Neural progenitor cell (in vitro differentiated cells): ENCODE measurements at regions not wholly inside any gene's neighbourhood (a gene's known extent, or its start where the extent isn't known, plus 50 kb on each side); places are given as distances from the start of the nearest gene placed in this dataset.

Experiments used
- CTCF ChIP-seq: fragments of 200-600 bp; sonication (generic); IDR thresholded peaks from 2 replicates; pipeline ENCODE4 v1.5.1; 2017; ENCODE audit warnings: antibody characterized with exemption, mild to moderate bottlenecking
- EZH2 ChIP-seq: fragments of 200-600 bp; sonication (generic); IDR thresholded peaks from 2 replicates; pipeline ENCODE4 v1.6.1; 2017; ENCODE audit warnings: antibody characterized with exemption, mild to moderate bottlenecking, moderate library complexity

GRCh38 chr21:32186804-32187203 is 92.0 kb downstream of the MIS18A start:
- no peak for TF ChIP-seq CTCF
- no peak for TF ChIP-seq EZH2
